SIG-M5 treated with dmso at 0.1 percent for 504 hours (cell line): ENCODE measurements at regions not wholly inside any gene's neighbourhood (a gene's known extent, or its start where the extent isn't known, plus 50 kb on each side); places are given as distances from the start of the nearest gene placed in this dataset.
A peak's percentile ranks its signal among the peaks of the same experiment; 100 is the strongest.

Experiments used
- DNase-seq: peaks from one replicate; lab custom pipeline; 2025; ENCODE audit not compliant: unreplicated experiment; lab: John Stamatoyannopoulos, UW

- DNase-seq, result no peak
Measured at GRCh38 chr14:71692496-71692895, 239.7 kb upstream of the RGS6 start.

GRCh38 chr14:71693381-71693780, 238.8 kb upstream of the RGS6 start:
- no peak for DNase-seq

GRCh38 chr14:71694591-71695530, 237.4 kb upstream of the RGS6 start:
- no peak for DNase-seq

- no peak for DNase-seq
Measured at GRCh38 chr14:71695611-71696350, 236.4 kb upstream of the RGS6 start.

DNA sequence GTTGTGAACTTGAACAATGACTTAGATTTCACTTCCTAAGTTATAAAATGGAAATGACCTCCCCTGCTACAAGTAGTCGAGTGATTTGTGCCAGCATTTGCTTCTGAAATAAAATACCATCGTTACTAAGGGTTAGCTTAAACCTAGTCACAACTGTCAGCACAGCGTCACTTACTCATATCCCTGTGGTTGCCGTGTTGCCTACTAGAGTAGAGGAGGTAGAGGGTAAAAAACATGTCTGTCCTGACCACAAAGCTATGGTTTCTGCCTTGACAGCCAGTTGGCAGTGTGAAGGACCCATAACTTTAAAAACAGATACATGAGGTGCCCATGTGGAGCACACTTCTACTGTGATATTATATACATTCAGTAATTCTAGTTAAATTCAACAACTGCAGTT, 234.2 kb upstream of the RGS6 start:
- no peak for DNase-seq

GRCh38 chr14:71698673-71699072, 233.6 kb upstream of the RGS6 start:
- no peak for DNase-seq

DNA sequence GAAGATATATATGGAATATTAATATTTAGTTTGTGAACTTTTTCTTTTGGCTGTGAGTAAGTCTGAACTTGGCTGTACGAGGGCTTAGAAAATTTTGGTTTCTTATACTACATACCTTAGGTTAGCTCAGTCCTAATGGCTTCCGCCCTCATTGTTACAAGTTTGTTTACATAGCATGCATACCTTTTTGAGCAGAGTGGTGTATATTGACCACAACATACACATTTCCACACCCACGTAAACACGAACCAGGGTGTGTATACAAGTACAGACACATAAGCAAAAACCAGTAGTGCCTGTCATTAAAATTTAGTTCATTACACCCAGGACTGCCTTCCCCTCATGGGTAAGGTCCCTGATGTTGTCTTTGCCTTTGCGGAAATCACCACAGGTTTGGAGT, 230.2 kb upstream of the RGS6 start:
- DNase-seq, result no peak

GRCh38 chr14:71702786-71703185, 229.4 kb upstream of the RGS6 start:
- DNase-seq, result no peak

DNA sequence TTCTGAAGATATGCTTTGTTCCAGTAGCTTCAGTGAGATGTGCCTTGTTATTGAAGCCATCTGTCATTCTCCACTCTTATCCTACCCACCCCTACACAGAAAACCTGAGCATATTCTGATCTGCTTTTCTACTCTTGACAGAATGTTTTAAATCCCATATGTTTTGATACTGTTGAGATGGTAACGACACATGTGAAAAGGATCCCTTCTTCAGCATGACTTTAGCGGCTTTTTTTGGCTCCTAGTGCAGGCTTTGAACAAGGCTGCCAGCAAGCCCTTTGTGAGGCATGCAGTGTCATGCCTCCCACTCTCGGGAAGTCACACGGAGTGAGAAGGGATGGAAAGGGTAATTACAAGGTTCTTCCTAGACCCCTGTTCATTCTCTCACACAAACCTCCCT, 228.8 kb upstream of the RGS6 start:
- no peak for DNase-seq

GRCh38 chr14:71704210-71704609, 228.0 kb upstream of the RGS6 start:
- DNase-seq, result no peak

- no peak for DNase-seq
Measured at GRCh38 chr14:71705460-71705859, 226.8 kb upstream of the RGS6 start.

DNA sequence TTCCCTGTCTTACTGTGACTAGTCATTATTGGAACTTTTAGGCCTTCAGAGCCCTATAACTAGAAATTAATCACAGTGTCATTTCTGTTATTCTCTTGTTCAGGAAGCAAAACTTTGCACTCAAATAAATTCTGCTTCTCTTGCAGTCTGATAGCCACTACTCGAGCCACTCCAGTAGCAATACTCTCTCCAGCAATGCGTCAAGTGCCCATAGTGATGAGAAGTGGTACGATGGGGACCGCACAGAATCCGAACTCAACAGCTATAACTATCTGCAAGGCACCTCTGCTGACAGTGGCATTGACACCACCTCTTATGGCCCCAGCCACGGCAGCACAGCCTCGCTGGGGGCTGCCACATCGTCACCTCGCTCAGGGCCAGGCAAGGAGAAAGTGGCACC, 223.2 kb upstream of the RGS6 start:
- DNase-seq, result no peak

GRCh38 chr14:71709987-71710386, 222.2 kb upstream of the RGS6 start:
- DNase-seq, result no peak

DNA sequence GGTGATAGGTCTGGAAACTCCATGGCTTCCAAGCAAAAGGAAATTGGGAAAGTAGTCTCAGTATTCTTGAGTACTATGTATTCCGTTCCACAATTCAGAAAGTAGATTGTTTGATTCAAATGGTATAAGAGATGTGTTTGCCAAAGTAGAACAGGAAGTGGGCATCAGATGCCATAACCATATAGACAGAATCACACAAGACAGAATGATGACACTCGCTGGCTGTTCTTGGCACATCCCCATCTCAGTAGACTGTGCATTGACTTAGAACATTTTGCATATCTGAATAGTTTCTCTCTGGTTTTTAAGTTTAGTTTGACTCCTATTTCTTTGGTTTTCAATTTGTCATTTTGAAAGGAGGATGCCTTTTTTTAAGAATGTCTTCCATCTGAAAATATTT, 221.1 kb upstream of the RGS6 start:
- DNase-seq, result no peak

- no peak for DNase-seq
Measured at GRCh38 chr14:71711619-71712018, 220.6 kb upstream of the RGS6 start.

DNA sequence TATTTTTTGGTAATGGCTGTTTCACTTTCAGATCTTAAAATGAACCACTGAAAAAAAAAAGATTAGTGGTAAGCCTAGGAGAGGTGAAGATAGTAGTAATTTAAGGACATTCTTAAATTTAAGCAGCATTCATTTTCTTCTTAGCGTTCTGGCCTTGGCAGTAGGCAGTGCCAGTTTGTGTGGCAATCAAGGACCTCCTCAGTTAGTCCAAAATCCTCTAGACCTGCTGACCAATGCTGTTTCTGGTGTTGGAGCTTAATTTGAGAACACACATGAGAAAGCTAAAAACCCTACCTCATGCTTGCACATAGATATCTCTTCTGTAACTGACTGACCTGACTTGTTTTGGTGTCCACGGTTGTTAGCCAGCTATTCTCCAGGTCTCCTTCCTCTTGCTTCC, 219.8 kb upstream of the RGS6 start:
- no peak for DNase-seq

DNA sequence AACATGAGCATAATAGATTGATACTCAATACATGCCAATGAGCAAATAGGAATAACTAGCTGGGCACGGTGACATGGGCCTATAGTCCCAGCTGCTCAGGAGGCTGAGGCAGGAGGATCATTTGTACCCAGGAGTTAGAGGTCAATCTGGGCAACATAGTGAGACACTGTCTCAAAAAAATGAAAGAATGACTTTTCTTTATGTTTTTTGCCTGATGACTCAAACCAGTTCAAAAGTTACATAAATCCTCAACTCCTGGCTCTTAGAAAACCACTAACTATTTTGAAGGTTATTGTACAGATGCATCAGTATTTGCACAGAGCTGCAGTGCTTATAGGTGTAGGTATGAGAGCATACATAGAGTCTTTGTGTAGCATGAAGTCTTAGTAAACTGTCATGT, 219.2 kb upstream of the RGS6 start:
- DNase-seq, result no peak

DNA sequence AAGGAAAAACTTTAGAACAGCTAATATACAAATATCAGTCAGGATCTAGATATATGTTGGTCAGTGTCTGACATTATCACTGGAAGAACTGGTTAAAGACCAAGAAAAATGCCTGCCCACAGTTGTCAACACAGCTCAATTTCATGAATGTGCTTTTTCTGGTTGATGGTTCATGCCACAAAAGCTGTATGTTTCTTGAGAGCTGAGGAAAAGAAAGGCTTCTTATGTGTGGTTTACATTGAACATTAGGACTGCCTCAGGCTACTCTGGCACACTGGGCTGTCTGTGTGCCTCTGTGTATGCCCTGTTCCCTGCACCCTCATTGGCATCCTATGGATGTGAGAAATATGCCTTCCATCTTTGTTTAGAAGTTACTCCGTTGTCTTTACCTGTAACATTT, 218.8 kb upstream of the RGS6 start:
- DNase-seq, result no peak

DNA sequence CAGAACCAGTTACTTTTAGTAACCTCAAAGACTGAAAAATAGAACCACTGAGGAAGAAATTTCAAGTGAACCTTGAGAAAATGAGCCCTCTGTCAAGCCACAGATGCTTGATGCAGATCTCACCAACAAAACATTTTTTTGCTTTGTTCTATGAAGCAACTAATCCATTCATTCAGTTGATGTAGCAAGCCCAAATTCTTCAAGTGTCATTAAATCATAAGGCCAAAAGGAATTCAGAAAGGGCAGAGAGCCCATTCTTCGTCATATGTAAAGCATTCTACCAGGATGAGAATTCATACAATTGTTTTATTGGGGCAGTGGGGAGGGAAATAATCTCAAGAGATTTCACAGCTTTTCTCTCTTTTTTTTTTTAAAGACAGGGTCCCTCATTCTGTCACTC, 218.0 kb upstream of the RGS6 start:
- DNase-seq, result no peak

DNA sequence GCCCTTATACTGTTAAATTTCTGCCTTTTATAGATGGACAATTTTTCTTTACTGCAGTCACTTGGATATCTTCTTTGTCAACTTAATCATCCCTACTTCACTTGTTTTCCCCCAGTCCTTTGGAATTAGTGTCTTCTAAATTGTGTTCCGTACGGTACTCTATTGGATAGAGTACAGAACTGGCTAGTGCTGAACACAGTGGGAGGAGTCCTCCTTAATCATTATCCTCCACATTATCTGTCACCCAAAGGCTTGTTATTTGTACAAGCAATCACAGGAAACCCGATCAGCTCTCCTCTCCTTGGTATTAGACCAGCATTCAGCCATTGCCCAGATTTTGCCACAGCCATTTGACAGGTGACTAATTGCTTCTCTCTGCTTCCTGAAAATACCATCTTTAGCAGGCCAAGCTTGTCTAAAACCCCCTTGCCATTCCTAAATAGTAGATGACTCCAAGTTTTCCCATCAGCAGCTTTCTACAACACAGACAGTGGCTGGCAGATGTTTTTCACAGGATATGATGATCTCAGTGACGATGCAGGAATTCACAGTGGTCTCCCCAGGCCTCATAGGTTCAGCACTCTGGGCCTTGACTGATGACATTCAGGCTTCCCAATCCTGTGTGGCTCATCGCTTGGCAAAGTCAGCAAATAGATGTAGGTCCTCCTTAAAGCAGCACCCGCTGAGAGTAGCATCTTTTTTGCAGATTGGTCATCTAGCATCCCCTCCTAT, 216.0 kb upstream of the RGS6 start:
- no peak for DNase-seq

GRCh38 chr14:71720978-71721624, 211.1 kb upstream of the RGS6 start:
- peak; percentile 54 for DNase-seq
